Neural progenitor cell (in vitro differentiated cells): ENCODE measurements at regions not wholly inside any gene's neighbourhood (a gene's known extent, or its start where the extent isn't known, plus 50 kb on each side); places are given as distances from the start of the nearest gene placed in this dataset.

Source experiments
- DNase-seq: peaks from one replicate; pipeline ENCODE4 v3.0.0-alpha.2; 2016; ENCODE audit warnings: low spot score
- H2AFZ ChIP-seq: fragments of 200-600 bp; sonication (generic); replicated peaks from 2 replicates; pipeline ENCODE4 v1.6.1; 2016; ENCODE audit warnings: antibody characterized with exemption
- H3F3A ChIP-seq: fragments of 200-600 bp; sonication (generic); 2 replicates; pipeline ENCODE4 v1.6.1; 2016; ENCODE audit warnings: antibody characterized with exemption, low read depth
- H3K27ac ChIP-seq: fragments of 200-600 bp; sonication (generic); 2 replicates; pipeline ENCODE4 v1.5.1; 2016; ENCODE audit warnings: mild to moderate bottlenecking
- H3K27me3 ChIP-seq: fragments of 200-600 bp; sonication (generic); 2 replicates; pipeline ENCODE4 v1.6.1; 2016; ENCODE audit warnings: mild to moderate bottlenecking, moderate library complexity
- H3K36me3 ChIP-seq: fragments of 200-600 bp; sonication (generic); 2 replicates; pipeline ENCODE4 v1.5.1; 2016
- H3K4me1 ChIP-seq: fragments of 200-600 bp; sonication (generic); 2 replicates; pipeline ENCODE4 v1.6.1; 2016; ENCODE audit warnings: mixed run types
- H3K4me2 ChIP-seq: fragments of 200-600 bp; sonication (generic); 2 replicates; pipeline ENCODE4 v1.6.1; 2016
- H3K4me3 ChIP-seq: fragments of 200-600 bp; sonication (generic); 2 replicates; pipeline ENCODE4 v1.5.1; 2016
- H3K79me2 ChIP-seq: fragments of 200-600 bp; sonication (generic); 2 replicates; pipeline ENCODE4 v1.6.1; 2016; ENCODE audit warnings: low read depth
- H3K9ac ChIP-seq: fragments of 200-600 bp; sonication (generic); 2 replicates; pipeline ENCODE4 v1.6.1; 2016
- H3K9me3 ChIP-seq: fragments of 200-600 bp; sonication (generic); 2 replicates; pipeline ENCODE4 v1.5.1; 2016; ENCODE audit warnings: low read depth
- H4K20me1 ChIP-seq: fragments of 200-600 bp; sonication (generic); 2 replicates; pipeline ENCODE4 v1.6.1; 2016; ENCODE audit warnings: low read depth
- H3K27ac Mint-ChIP-seq: 3 replicates; pipeline ENCODE4 v1.8.0; 2021; ENCODE audit warnings: mixed read lengths
- H3K27me3 Mint-ChIP-seq: 2 replicates; pipeline ENCODE4 v1.8.0; 2022; ENCODE audit warnings: low read depth, mild to moderate bottlenecking, inconsistent platforms, moderate library complexity, mixed read lengths; ENCODE audit not compliant: insufficient read depth
- H3K36me3 Mint-ChIP-seq: 3 replicates; pipeline ENCODE4 v1.8.0; 2021; ENCODE audit warnings: mixed read lengths
- H3K4me1 Mint-ChIP-seq: 3 replicates; pipeline ENCODE4 v1.8.0; 2021; ENCODE audit warnings: mixed read lengths
- H3K4me3 Mint-ChIP-seq: 3 replicates; pipeline ENCODE4 v1.8.0; 2021; ENCODE audit warnings: mild to moderate bottlenecking, moderate library complexity, mixed read lengths
- H3K9me3 Mint-ChIP-seq: 3 replicates; pipeline ENCODE4 v1.8.0; 2020; ENCODE audit warnings: mixed read lengths
- CTCF ChIP-seq: fragments of 200-600 bp; sonication (generic); IDR thresholded peaks from 2 replicates; pipeline ENCODE4 v1.5.1; 2017; ENCODE audit warnings: antibody characterized with exemption, mild to moderate bottlenecking
- EZH2 ChIP-seq: fragments of 200-600 bp; sonication (generic); IDR thresholded peaks from 2 replicates; pipeline ENCODE4 v1.6.1; 2017; ENCODE audit warnings: antibody characterized with exemption, mild to moderate bottlenecking, moderate library complexity
- EZH2phosphoT487 ChIP-seq: fragments of 200-600 bp; sonication (generic); IDR thresholded peaks from 2 replicates; pipeline ENCODE4 v1.6.1; 2017; ENCODE audit warnings: antibody characterized with exemption

- H4K20me1 ChIP-seq = no peaks in the 10 kb centered on the region
- H3K4me1 ChIP-seq = no peaks in the 10 kb centered on the region
- no peaks in the 10 kb centered on the region for H3F3A ChIP-seq
- H3K36me3 ChIP-seq = no peaks in the 10 kb centered on the region
- Mint-ChIP-seq H3K4me3 (no peak overlapping the region), H3K9me3 (no peaks in the 10 kb centered on the region), H3K4me1 (peaks cover 3% of the 10 kb centered on the region), H3K27ac (no peak overlapping the region), H3K36me3 (no peaks in the 10 kb centered on the region), H3K27me3 (peaks cover 3% of the 10 kb centered on the region)
- H3K9me3 ChIP-seq = no peaks in the 10 kb centered on the region
- H3K27ac ChIP-seq = no peak overlapping the region
- no peak for DNase-seq
- no peak overlapping the region for H3K9ac ChIP-seq
- peak overlapping the region; percentile 55 for H2AFZ ChIP-seq
- H3K27me3 ChIP-seq = no peaks in the 10 kb centered on the region
- no peak overlapping the region for H3K4me3 ChIP-seq
- no peaks in the 10 kb centered on the region for H3K79me2 ChIP-seq
- TF ChIP-seq EZH2 (no peak), CTCF (no peak), EZH2phosphoT487 (no peak)
- H3K4me2 ChIP-seq = no peak overlapping the region
These were observed 184.4 kb downstream of the HAPSTR1 start for GRCh38 chr16:9275816-9276354.

GRCh38 chr16:9279291-9280068 lies 188.0 kb downstream of the HAPSTR1 start:
- H3F3A ChIP-seq = no peaks in the 10 kb centered on the region
- peaks cover 3% of the 10 kb centered on the region for H3K4me1 Mint-ChIP-seq
- H3K4me2 ChIP-seq = no peak overlapping the region
- H3K4me1 ChIP-seq = no peaks in the 10 kb centered on the region
- no peak overlapping the region for H2AFZ ChIP-seq
- H3K4me3 ChIP-seq = no peak overlapping the region
- no peaks in the 10 kb centered on the region for H4K20me1 ChIP-seq
- DNase-seq = no peak
- no peaks in the 10 kb centered on the region for H3K9me3 Mint-ChIP-seq
- no peaks in the 10 kb centered on the region for H3K79me2 ChIP-seq
- H3K27ac Mint-ChIP-seq = no peak overlapping the region
- H3K27me3 Mint-ChIP-seq = peaks cover 2% of the 10 kb centered on the region
- H3K9me3 ChIP-seq = no peaks in the 10 kb centered on the region
- no peak overlapping the region for H3K9ac ChIP-seq
- H3K27me3 ChIP-seq = no peaks in the 10 kb centered on the region
- no peaks in the 10 kb centered on the region for H3K36me3 ChIP-seq
- no peak overlapping the region for H3K4me3 Mint-ChIP-seq
- TF ChIP-seq EZH2 = no peak
- TF ChIP-seq CTCF = no peak
- H3K27ac ChIP-seq = no peak overlapping the region
- no peaks in the 10 kb centered on the region for H3K36me3 Mint-ChIP-seq

DNA sequence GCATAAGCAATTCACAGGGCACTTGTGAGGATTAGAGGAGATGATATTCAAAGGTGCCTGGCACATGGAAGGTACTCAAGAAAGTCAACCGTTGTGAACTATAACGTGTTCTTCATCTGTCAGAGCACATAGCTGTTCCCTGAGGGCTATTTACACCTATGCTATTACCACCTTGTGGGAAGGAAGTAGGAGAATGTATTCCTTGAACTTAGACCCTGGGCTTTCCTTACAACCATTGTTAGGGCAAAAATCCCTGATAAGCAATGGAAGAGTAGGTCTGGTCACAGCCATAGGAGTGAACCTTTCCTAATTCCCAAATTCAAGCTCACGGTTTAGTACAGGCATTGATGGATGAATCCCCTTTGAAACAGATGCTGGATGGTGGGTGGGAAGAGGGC lies 188.6 kb downstream of the HAPSTR1 start:
- Mint-ChIP-seq H3K9me3 (no peaks in the 10 kb centered on the region), H3K36me3 (no peaks in the 10 kb centered on the region), H3K27me3 (peaks cover 2% of the 10 kb centered on the region), H3K27ac (no peak overlapping the region), H3K4me1 (peaks cover 3% of the 10 kb centered on the region), H3K4me3 (no peak overlapping the region)
- Histone ChIP-seq H2AFZ (no peak overlapping the region), H3K9ac (no peak overlapping the region), H3K9me3 (no peaks in the 10 kb centered on the region), H3K27ac (no peak overlapping the region), H3K36me3 (no peaks in the 10 kb centered on the region), H3K4me2 (no peak overlapping the region), H3K4me3 (no peak overlapping the region), H3F3A (no peaks in the 10 kb centered on the region), H3K4me1 (no peaks in the 10 kb centered on the region), H3K79me2 (no peaks in the 10 kb centered on the region), H4K20me1 (no peaks in the 10 kb centered on the region), H3K27me3 (no peaks in the 10 kb centered on the region)
- DNase-seq = no peak
- TF ChIP-seq EZH2 (no peak), CTCF (no peak), EZH2phosphoT487 (no peak)
